GM12878 (cell line): ENCODE measurements at regions not wholly inside any gene's neighbourhood (a gene's known extent, or its start where the extent isn't known, plus 50 kb on each side); places are given as distances from the start of the nearest gene placed in this dataset.

Experiments used
- BHLHE40 ChIP-seq, 2 experiments: fragments of 450-650 bp in 1 of 2; IDR thresholded peaks; 2 replicates each; pipeline ENCODE4 v1.6.1; 2011 to 2017; ENCODE audit warnings: low read depth in 2 of 2, borderline replicate concordance in 1 of 2, improper control_type of control experiment in 1 of 2, low read length in 1 of 2, mild to moderate bottlenecking in 1 of 2
- CTCF ChIP-seq, 3 experiments: IDR thresholded peaks in 2 of 3; conservative IDR thresholded peaks in 1 of 3; 2 replicates each; pipeline ENCODE4 v1.5.1; 2011; ENCODE audit warnings: low read depth in 3 of 3, low read length in 3 of 3, mild to moderate bottlenecking in 3 of 3, control low read depth in 2 of 3, moderate library complexity in 2 of 3, inconsistent platforms in 1 of 3, mixed read lengths in 1 of 3; ENCODE audit not compliant: control insufficient read depth in 2 of 3, insufficient read depth in 1 of 3; ENCODE audit errors: extremely low read depth in 1 of 3
- EP300 ChIP-seq, 2 experiments: fragments of 150-350 bp in 1 of 2; IDR thresholded peaks; 2 replicates each; pipeline ENCODE4 v1.6.1; 2011 to 2012; ENCODE audit warnings: low read depth in 2 of 2, low read length in 2 of 2, borderline replicate concordance in 1 of 2, improper control_type of control experiment in 1 of 2, inconsistent platforms in 1 of 2; ENCODE audit not compliant: control insufficient read depth in 1 of 2
- EZH2 ChIP-seq: IDR thresholded peaks from 2 replicates; pipeline ENCODE4 v1.6.1; 2012; ENCODE audit warnings: low read depth, mild to moderate bottlenecking, control low read depth, inconsistent platforms, low read length, borderline replicate concordance; ENCODE audit not compliant: control insufficient read depth
- HDGF ChIP-seq: fragments of 450-650 bp; IDR thresholded peaks from 2 replicates; pipeline ENCODE4 v1.6.1; 2016; ENCODE audit warnings: antibody characterized with exemption
- NFYB ChIP-seq: IDR thresholded peaks from 2 replicates; pipeline ENCODE4 v1.6.1; 2011; ENCODE audit warnings: low read depth, mild to moderate bottlenecking, low read length, improper control_type of control experiment, moderate library complexity; ENCODE audit not compliant: insufficient read depth
- PML ChIP-seq: IDR thresholded peaks from 2 replicates; pipeline ENCODE4 v1.6.1; 2012; ENCODE audit warnings: low read length, inconsistent platforms
- POLR2A ChIP-seq: IDR thresholded peaks from 2 replicates; pipeline ENCODE4 v1.6.1; 2011; ENCODE audit warnings: low read depth, mild to moderate bottlenecking, low read length
- POLR2AphosphoS2 ChIP-seq: IDR thresholded peaks from 2 replicates; pipeline ENCODE4 v1.6.1; 2011; ENCODE audit warnings: low read depth, mild to moderate bottlenecking, low read length, improper control_type of control experiment, moderate library complexity
- SMAD1 ChIP-seq: fragments of 450-650 bp; IDR thresholded peaks from 2 replicates; pipeline ENCODE4 v1.6.1; 2018; ENCODE audit warnings: mild to moderate bottlenecking, low read depth; ENCODE audit not compliant: partially characterized antibody
- TAF1 ChIP-seq: IDR thresholded peaks from 2 replicates; pipeline ENCODE4 v1.6.1; 2011; ENCODE audit warnings: mild to moderate bottlenecking, low read depth, low read length, borderline replicate concordance
- TCF12 ChIP-seq: IDR thresholded peaks from 2 replicates; pipeline ENCODE4 v1.6.1; 2011; ENCODE audit warnings: low read depth, mild to moderate bottlenecking, low read length
- ZNF207 ChIP-seq: fragments of 450-650 bp; IDR thresholded peaks from 2 replicates; pipeline ENCODE4 v1.6.1; 2014; ENCODE audit warnings: antibody characterized with exemption, mild to moderate bottlenecking, borderline replicate concordance

- no peak for TF ChIP-seq POLR2A
- TF ChIP-seq CTCF (IDR thresholded peaks at IDR 0.05 in 2 of 3, conservative IDR thresholded peaks at IDR 0.05 in 1 of 3; ENCODE audit: control insufficient read depth in 2 of 3, extremely low read depth in 1 of 3, insufficient read depth in 1 of 3, low read depth in 3 of 3, low read length in 3 of 3), result no peak
- TF ChIP-seq EZH2, result no peak
- TF ChIP-seq PML, result no peak
- no peak for TF ChIP-seq EP300 (IDR thresholded peaks at IDR 0.05; ENCODE audit: borderline replicate concordance in 1 of 2, control insufficient read depth in 1 of 2, low read depth in 2 of 2, low read length in 2 of 2)
- TF ChIP-seq HDGF, result no peak
- no peak for TF ChIP-seq TCF12
- TF ChIP-seq BHLHE40 (IDR thresholded peaks at IDR 0.05; ENCODE audit: borderline replicate concordance in 1 of 2, low read depth in 2 of 2, low read length in 1 of 2), result no peak
- TF ChIP-seq SMAD1, result no peak
- no peak for TF ChIP-seq NFYB
- no peak for TF ChIP-seq POLR2AphosphoS2
- no peak for TF ChIP-seq TAF1
- no peak for TF ChIP-seq ZNF207
These were observed 90.2 kb upstream of the CSF3R start for GRCh38 chr1:36572906-36573305.
